ENCODE measurements at regions not wholly inside any gene's neighbourhood (a gene's known extent, or its start where the extent isn't known, plus 50 kb on each side); places are given as distances from the start of the nearest gene placed in this dataset.

DNA sequence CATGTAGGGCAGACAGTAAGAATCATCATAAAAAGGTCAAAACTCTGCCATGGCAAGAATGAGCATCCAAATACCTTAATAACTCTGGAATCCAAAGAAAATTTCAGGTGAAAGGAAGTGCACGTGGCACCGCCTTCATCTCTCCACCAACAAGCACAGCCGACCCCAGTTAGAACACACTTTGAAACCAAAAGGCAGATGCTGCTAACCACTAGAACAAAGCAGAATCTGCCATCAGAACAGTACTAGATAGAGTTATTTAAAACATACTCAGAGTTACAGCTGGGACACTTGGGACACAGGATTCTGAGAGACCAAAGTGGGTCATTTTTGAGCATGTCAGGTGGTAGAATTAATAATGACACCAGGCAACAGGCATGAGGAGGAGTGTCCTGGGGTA, 106.7 kb upstream of the SOD1 start:
- no peak overlapping the region for H2AFZ ChIP-seq (ENCODE audit: low read depth, low read length)
- ChIA-PET CTCF (ENCODE audit: low intra/inter-chr PET ratio) (no interaction called here), POLR2A (no interaction called here)
- 2% methylated on average over 3 of the region's 3 CpGs for WGBS (ENCODE audit: insufficient coverage, low coverage, missing lambda C conversion rate)
- BruUV-seq (replicated peaks), result no TSS peak
- FAIRE-seq (no peak), DNase-seq (ENCODE audit: extremely low read depth in 1 of 4, low spot score in 3 of 4) (no peak), ATAC-seq (no peak)
- in situ Hi-C loops (cut with MboI) (no loop called here), intact Hi-C loops (cut with micrococcal nuclease) (no loop called here)
- H3K9me3 ChIP-seq (replicated peaks; ENCODE audit: control insufficient read depth, insufficient read depth, low read depth, low read length), result no peaks in the 10 kb centered on the region
- no peaks in the 10 kb centered on the region for H3K36me3 ChIP-seq (ENCODE audit: control insufficient read depth, insufficient read depth, low read length)
- H3K9ac ChIP-seq (ENCODE audit: insufficient read depth in 1 of 2, low read depth in 2 of 2, low read length in 2 of 2), result no peak overlapping the region
- peaks cover 0 to 5% of the 10 kb centered on the region in 2 experiments; a peak in 1 of 5 replicates for H3K4me1 ChIP-seq (replicated peaks in 1 of 2; ENCODE audit: control insufficient read depth in 2 of 2, insufficient read depth in 2 of 2, low read length in 2 of 2)
- H3K4me2 ChIP-seq (ENCODE audit: insufficient read depth, low read length), result no peak overlapping the region
- H3K79me2 ChIP-seq (ENCODE audit: control insufficient read depth, insufficient read depth, low read length), result no peaks in the 10 kb centered on the region
- H3K4me3 ChIP-seq, result no peak overlapping the region
- H3K27ac ChIP-seq (ENCODE audit: extremely low read depth, low read depth, low read length), result no peak overlapping the region
- peaks cover 3 to 30% of the 10 kb centered on the region in 2 experiments for H3K27me3 ChIP-seq (ENCODE audit: control insufficient read depth in 2 of 2, insufficient read depth in 2 of 2, low read length in 2 of 2)
- H4K20me1 ChIP-seq (replicated peaks; ENCODE audit: control insufficient read depth, insufficient read depth, low read length), result no peaks in the 10 kb centered on the region
- TF ChIP-seq, protein P1, sequence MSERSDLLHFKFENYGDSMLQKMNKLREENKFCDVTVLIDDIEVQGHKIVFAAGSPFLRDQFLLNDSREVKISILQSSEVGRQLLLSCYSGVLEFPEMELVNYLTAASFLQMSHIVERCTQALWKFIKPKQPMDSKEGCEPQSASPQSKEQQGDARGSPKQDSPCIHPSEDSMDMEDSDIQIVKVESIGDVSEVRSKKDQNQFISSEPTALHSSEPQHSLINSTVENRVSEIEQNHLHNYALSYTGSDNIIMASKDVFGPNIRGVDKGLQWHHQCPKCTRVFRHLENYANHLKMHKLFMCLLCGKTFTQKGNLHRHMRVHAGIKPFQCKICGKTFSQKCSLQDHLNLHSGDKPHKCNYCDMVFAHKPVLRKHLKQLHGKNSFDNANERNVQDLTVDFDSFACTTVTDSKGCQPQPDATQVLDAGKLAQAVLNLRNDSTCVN (CRISPR knock-in tag; IDR thresholded peaks at IDR 0.05), result no peak
- TF ChIP-seq SMARCC2 (IDR thresholded peaks at IDR 0.05; ENCODE audit: low read depth) (no peak), SMAD3 (CRISPR knock-in tag; conservative IDR thresholded peaks at IDR 0.05) (no peak), ZKSCAN1 (IDR thresholded peaks at IDR 0.05; ENCODE audit: low read depth, low read length) (no peak), TEAD2 (tag; IDR thresholded peaks at IDR 0.05) (no peak), HNRNPUL1 (IDR thresholded peaks at IDR 0.05; ENCODE audit: low read length) (no peak), TAF7 (tag; IDR thresholded peaks at IDR 0.05) (no peak), POU5F1 (IDR thresholded peaks at IDR 0.05; ENCODE audit: borderline replicate concordance, low read depth, low read length, partially characterized antibody) (no peak), NFATC3 (IDR thresholded peaks at IDR 0.05) (no peak)
- TF ChIP-seq, protein P2, sequence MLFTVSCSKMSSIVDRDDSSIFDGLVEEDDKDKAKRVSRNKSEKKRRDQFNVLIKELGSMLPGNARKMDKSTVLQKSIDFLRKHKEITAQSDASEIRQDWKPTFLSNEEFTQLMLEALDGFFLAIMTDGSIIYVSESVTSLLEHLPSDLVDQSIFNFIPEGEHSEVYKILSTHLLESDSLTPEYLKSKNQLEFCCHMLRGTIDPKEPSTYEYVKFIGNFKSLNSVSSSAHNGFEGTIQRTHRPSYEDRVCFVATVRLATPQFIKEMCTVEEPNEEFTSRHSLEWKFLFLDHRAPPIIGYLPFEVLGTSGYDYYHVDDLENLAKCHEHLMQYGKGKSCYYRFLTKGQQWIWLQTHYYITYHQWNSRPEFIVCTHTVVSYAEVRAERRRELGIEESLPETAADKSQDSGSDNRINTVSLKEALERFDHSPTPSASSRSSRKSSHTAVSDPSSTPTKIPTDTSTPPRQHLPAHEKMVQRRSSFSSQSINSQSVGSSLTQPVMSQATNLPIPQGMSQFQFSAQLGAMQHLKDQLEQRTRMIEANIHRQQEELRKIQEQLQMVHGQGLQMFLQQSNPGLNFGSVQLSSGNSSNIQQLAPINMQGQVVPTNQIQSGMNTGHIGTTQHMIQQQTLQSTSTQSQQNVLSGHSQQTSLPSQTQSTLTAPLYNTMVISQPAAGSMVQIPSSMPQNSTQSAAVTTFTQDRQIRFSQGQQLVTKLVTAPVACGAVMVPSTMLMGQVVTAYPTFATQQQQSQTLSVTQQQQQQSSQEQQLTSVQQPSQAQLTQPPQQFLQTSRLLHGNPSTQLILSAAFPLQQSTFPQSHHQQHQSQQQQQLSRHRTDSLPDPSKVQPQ (CRISPR knock-in tag; IDR thresholded peaks at IDR 0.05; ENCODE audit: borderline replicate concordance), result no peak
- no peaks in the 10 kb centered on the region for H3K9me1 ChIP-seq (ENCODE audit: control insufficient read depth, insufficient read depth, low read length)
